ENCODE measurements at regions not wholly inside any gene's neighbourhood (a gene's known extent, or its start where the extent isn't known, plus 50 kb on each side); places are given as distances from the start of the nearest gene placed in this dataset.

DNA sequence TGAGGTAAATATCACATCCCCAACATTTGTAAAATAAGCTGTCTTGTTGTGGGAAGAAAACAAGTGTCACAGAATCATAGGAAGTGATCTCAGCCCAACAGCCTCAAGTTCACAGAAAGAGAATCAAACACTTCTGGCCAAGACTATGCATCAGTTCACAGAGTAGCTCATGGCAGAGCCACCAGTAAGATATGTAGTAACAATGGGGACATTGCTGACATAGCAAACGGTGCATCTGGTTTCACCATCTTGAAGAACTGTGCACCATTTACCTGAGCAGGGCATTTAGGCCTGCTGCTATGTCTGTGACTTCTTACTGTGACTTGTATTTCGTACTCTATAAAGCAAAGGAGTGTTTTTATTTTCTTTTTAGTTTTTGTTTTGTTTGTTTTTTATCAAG, 585.3 kb upstream of the FAT3 start:
- H3K27me3 Mint-ChIP-seq, result no peaks in the 10 kb centered on the region
- H3K27ac Mint-ChIP-seq, result no peak overlapping the region
- H3K4me1 Mint-ChIP-seq (ENCODE audit: unreplicated experiment), result peaks cover 5% of the 10 kb centered on the region
- H3K36me3 Mint-ChIP-seq, result no peaks in the 10 kb centered on the region
- TF ChIP-seq, protein P1, sequence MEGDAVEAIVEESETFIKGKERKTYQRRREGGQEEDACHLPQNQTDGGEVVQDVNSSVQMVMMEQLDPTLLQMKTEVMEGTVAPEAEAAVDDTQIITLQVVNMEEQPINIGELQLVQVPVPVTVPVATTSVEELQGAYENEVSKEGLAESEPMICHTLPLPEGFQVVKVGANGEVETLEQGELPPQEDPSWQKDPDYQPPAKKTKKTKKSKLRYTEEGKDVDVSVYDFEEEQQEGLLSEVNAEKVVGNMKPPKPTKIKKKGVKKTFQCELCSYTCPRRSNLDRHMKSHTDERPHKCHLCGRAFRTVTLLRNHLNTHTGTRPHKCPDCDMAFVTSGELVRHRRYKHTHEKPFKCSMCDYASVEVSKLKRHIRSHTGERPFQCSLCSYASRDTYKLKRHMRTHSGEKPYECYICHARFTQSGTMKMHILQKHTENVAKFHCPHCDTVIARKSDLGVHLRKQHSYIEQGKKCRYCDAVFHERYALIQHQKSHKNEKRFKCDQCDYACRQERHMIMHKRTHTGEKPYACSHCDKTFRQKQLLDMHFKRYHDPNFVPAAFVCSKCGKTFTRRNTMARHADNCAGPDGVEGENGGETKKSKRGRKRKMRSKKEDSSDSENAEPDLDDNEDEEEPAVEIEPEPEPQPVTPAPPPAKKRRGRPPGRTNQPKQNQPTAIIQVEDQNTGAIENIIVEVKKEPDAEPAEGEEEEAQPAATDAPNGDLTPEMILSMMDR (conservative IDR thresholded peaks at IDR 0.05), result no peak
- no peak overlapping the region for H3K4me3 Mint-ChIP-seq
- peaks cover 8% of the 10 kb centered on the region for H3K9me3 Mint-ChIP-seq
- no peak for DNase-seq (ENCODE audit: extremely low spot score, unreplicated experiment)

DNA sequence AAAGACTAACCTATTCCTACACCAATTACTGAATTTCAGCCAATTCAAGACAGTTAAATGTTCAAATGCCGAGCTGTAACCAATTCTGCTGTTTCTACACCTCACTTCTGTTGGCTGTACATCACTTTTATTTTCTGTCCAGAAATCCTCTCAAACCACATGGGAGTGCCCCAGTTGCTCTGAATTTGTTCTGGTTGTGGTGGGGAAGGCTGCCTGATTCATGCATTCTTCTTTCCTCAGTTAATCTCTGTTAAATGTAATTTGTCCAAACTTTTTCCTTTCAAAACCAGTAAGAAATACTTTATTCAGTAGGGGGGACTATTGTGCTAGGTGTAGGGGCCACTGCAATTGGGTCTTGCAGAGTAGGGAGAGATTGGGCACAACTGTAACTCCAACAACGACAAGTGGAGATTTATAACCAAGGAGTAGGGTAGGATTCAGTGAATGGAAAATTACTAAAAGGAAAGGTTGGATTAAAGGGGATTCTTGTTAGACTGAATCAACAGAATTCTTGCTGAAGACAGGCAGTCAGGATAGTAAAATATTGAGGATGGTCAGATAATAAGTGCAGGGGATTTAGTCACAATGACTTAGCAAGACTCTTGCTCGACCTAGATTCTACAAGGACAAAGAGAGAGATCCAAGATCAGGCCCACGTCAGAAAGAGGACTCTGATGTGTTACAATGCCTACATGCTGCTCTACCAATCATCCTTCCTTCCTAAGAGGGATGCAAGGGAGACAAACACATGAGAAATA, 593.5 kb upstream of the FAT3 start:
- no peaks in the 10 kb centered on the region for H3K36me3 Mint-ChIP-seq
- H3K27ac Mint-ChIP-seq, result no peak overlapping the region
- H3K4me1 Mint-ChIP-seq (ENCODE audit: unreplicated experiment), result no peaks in the 10 kb centered on the region
- H3K9me3 Mint-ChIP-seq, result peaks cover under 1% of the 10 kb centered on the region
- no peak for DNase-seq (ENCODE audit: extremely low spot score, unreplicated experiment)
- H3K4me3 Mint-ChIP-seq, result no peak overlapping the region
- no peaks in the 10 kb centered on the region for H3K27me3 Mint-ChIP-seq
- TF ChIP-seq, protein P1 (conservative IDR thresholded peaks at IDR 0.05), result no peak

DNA sequence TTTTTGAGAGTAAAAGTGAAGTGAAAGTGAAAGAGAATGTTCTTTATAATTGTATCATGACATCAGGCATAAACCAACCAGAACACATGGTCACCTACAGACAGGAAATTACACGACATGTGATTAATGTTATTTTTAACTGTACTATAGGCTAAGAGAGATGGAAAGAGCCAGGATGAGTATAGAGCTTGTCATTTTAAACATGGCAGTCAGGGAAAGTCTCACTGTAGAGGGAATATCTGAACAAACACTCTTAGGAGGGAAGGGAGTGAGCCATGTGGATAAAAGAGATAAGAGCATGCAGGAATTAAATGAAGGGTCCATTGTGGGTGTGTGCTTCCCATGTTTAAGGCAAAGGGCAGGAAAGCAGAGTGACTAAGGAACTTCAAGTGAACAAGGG, 599.1 kb upstream of the FAT3 start:
- no peak overlapping the region for H3K4me3 Mint-ChIP-seq
- no peak overlapping the region for H3K27ac Mint-ChIP-seq
- no peaks in the 10 kb centered on the region for H3K36me3 Mint-ChIP-seq
- TF ChIP-seq, protein P1 (conservative IDR thresholded peaks at IDR 0.05), result no peak
- no peak for DNase-seq (ENCODE audit: extremely low spot score, unreplicated experiment)
- H3K27me3 Mint-ChIP-seq, result no peaks in the 10 kb centered on the region
- H3K4me1 Mint-ChIP-seq (ENCODE audit: unreplicated experiment), result no peaks in the 10 kb centered on the region
- H3K9me3 Mint-ChIP-seq, result no peaks in the 10 kb centered on the region

DNA sequence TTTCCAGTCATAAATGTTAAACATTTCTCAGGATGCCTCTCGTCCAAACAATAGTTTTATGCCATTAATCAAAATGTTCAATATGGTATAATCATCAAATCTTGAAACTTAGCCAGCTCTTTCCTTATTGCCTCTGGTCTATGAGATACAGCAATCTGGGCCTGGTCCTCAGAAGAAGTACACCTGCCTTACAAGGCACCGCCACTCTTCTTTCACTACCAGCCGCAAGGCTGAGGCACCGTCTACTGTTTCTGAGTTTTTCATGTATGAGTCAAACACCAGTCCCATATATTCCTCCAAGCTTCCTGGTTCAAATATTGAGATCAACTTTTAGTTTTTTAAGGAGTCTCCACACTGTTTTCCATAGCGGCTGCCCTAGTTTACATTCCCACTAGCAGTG, 600.6 kb upstream of the FAT3 start:
- TF ChIP-seq, protein P1 (conservative IDR thresholded peaks at IDR 0.05), result no peak
- no peak overlapping the region for H3K27ac Mint-ChIP-seq
- no peak for DNase-seq (ENCODE audit: extremely low spot score, unreplicated experiment)
- no peaks in the 10 kb centered on the region for H3K4me1 Mint-ChIP-seq (ENCODE audit: unreplicated experiment)
- H3K4me3 Mint-ChIP-seq, result no peak overlapping the region
- H3K27me3 Mint-ChIP-seq, result no peaks in the 10 kb centered on the region
- no peaks in the 10 kb centered on the region for H3K36me3 Mint-ChIP-seq
- no peaks in the 10 kb centered on the region for H3K9me3 Mint-ChIP-seq

DNA sequence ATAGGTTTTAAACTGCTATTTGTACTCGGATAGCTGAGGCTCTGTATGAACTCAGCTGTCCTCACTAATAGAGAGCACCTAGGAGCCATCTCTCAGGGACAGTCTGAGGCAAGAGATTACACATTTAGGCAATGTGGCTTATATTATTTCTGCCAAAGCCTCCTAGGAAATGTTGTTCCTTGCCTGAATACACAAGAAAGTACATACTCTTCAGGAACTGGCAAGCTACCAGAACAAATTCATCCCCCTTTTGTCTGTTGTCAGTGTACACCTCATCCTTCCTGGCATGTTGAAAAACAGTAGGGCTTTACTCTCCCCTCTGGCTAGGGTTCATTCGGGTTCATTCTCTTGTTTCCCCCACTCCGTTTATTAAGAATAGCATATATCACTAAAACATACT, 615.9 kb upstream of the FAT3 start:
- no peak overlapping the region for H3K27ac Mint-ChIP-seq
- DNase-seq (ENCODE audit: extremely low spot score, unreplicated experiment), result no peak
- no peaks in the 10 kb centered on the region for H3K36me3 Mint-ChIP-seq
- H3K4me1 Mint-ChIP-seq (ENCODE audit: unreplicated experiment), result no peaks in the 10 kb centered on the region
- H3K9me3 Mint-ChIP-seq, result no peaks in the 10 kb centered on the region
- H3K27me3 Mint-ChIP-seq, result no peaks in the 10 kb centered on the region
- TF ChIP-seq, protein P1 (conservative IDR thresholded peaks at IDR 0.05), result no peak
- H3K4me3 Mint-ChIP-seq, result no peak overlapping the region

All from type B pancreatic cell (in vitro differentiated cells).